GM18502 (cell line): ENCODE measurements at regions not wholly inside any gene's neighbourhood (a gene's known extent, or its start where the extent isn't known, plus 50 kb on each side); places are given as distances from the start of the nearest gene placed in this dataset.
"Not testable (repeated sequence)": the region's sequence is repeated elsewhere in the genome, so short reads cannot be mapped to it uniquely, and the experiment has no call there.

Source experiments
- ATAC-seq: cut with Tn5 transposase; IDR thresholded peaks from one replicate; pipeline ENCODE4 v1.9.1; 2021; ENCODE audit warnings: mild to moderate bottlenecking; ENCODE audit not compliant: unreplicated experiment, poor library complexity

GRCh38 chr14:105648609-105649535, 122.5 kb downstream of the TMEM121 start:
- ATAC-seq = not testable (repeated sequence)

DNA sequence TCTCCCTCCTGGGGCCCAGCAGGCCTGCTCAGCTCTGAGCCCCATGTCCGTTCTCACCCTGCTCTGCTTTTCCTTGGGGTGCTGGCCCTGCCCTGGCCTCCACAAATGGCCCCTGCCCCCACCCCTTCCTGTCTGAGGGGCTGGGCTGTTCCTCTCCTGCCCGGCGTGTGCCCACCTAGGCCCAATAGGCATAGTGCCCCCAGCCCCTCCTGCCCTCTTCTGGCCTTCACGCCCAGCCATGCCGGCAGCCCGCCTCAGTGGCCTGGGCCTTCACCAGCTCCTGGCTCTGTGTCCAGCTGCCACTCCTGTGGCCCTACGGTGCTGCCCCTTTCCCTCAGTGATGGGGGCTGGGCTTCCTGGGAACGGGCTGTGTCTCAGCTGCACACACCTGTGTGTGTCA, 125.9 kb downstream of the TMEM121 start:
- ATAC-seq = not testable (repeated sequence)

DNA sequence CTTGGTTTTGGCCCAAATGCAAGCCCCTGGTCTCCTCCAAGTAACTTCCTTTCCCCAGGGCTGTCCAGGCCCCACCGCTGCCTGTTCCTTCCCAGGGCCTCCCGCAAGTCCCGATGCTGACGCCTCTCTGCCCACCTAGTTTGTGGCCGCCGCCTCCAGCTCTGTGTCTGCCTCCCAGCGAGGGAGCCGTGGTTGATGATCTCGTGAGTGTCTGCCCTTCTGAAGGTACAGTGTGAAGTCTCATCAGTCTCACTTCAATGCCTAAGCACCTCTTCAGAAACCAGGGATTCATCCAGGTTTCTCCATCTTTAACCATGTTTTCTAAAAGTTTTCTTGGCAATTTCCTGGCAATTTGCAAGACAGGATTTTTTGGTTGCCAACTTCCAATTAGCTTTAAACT, 127.5 kb downstream of the TMEM121 start:
- not testable (repeated sequence) for ATAC-seq

DNA sequence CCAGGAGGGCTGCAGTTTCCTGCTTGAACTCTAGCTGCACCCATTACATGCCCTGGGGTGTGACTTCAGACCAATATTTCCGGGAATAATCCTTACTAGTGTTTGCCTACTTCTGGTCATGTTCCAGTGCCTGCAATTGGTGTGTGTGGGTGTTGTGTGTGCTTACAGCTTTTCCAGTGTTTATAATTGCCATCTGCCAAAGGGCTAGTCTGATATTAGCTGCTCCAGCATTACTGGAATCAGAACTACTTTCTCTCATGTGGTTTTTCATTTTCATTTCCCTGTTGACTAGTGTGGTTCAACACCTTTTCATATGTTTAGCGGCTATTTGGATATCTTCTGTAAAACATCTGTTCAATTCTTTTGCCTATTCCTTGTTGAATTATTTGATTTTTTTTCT, 132.9 kb downstream of the TMEM121 start:
- not testable (repeated sequence) for ATAC-seq

DNA sequence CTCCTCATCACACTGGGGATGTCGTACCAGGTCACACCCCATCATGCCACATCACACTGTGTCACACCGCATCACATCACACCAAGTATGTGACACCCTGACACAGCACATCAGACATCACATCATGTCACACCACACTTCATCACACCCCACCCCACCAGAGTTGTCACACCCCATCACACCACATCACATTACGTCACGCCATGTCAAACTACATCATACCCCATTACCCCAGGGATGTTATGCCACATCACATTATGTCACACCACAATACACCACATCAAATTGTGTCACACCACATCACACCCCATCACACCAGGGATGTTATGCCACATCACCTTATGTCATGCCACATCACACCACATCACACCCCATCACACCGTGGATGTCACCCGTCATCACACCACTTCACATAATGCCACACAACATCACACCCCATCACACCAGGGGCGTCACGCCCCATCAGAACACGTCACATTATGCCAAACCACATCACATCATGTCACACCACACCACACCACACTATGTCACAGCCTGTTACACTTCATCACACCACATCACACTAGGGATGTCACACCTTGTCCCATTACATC, 133.6 kb downstream of the TMEM121 start:
- no peak for ATAC-seq

- ATAC-seq = no peak
These were observed 134.6 kb downstream of the TMEM121 start for GRCh38 chr14:105660816-105661531.

DNA sequence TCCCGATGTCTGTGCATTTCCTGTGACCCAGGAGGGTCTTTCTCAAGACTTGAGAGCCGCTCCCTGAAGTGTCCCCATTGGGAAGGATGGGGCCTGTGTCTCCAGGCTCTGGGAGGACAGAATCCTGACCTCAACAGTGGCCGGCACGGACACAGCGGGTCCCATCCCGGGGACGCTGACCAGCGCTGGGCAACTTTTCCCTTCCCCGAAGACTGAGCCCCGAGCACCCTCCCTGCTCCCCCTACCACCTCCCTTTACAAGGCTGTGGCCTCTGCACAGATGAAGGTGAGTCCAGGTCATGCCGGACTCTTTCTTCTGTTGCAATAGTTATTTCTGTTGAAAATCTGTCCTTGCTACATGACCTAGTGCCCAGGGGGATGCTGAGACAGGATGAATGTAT, 135.7 kb downstream of the TMEM121 start:
- not testable (repeated sequence) for ATAC-seq

DNA sequence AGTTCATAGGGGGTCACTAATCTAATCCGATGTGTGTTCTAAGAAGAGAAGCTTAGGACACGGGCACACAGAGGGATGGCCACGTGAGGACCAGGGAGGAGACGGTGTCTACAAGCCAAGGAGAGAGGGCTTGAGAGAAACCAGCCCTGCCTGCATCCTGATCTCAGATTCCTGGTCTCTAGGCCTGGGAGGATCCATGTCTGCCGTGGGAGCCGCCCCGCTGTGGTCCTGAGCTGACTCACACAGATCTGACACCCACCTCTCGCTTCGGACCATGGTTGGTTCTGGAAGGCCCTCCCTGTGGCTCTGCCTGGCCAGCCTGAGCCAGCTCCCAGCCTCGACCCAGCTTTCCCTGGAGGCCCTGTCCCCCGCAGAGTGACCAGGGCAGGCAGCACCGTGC, 136.2 kb downstream of the TMEM121 start:
- ATAC-seq = not testable (repeated sequence)

DNA sequence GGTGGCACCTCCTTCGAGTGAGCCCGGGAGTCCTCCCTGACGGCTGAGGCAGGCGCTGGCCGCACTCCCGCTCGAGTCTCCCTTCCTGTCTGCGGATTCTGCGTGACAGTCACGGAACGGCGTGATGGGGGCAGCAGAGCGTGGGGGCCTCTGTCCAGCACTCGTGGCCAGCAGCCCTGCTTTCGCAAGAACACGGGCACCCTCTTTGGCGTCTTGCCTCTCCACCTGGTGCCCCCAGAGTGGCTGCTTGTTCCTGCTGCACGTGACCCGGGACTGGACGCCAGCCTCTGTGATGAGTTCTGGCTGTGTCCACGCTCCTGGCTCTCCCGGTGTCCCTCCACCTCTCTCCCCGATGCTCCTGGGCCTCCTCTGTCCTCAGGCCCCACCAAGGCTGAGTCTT, 136.9 kb downstream of the TMEM121 start:
- ATAC-seq = not testable (repeated sequence)

GRCh38 chr14:105663818-105664596, 137.6 kb downstream of the TMEM121 start:
- ATAC-seq = not testable (repeated sequence)

DNA sequence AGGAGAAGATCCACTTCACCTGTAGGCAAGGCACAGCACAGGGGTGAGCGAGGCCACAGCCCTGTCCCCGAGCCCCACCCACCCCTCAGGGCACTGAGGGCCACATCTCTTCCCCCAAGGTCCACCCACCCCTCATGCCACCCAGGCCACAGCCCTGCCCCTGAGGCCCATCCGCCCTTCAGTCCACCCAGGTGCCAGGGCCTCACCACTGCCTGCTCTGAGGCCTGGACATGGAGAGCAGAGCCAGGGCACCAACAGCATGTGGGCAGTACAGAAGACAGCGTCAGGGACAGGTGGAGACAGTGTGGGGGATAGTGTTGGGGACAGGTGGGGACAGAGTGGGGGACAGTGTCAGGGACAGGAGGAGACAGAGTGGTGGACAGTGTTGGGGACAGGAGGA, 138.3 kb downstream of the TMEM121 start:
- ATAC-seq = no peak

- no peak for ATAC-seq
These were observed 139.0 kb downstream of the TMEM121 start for GRCh38 chr14:105665247-105665950.

GRCh38 chr14:105665951-105666277, 139.5 kb downstream of the TMEM121 start:
- ATAC-seq = no peak

DNA sequence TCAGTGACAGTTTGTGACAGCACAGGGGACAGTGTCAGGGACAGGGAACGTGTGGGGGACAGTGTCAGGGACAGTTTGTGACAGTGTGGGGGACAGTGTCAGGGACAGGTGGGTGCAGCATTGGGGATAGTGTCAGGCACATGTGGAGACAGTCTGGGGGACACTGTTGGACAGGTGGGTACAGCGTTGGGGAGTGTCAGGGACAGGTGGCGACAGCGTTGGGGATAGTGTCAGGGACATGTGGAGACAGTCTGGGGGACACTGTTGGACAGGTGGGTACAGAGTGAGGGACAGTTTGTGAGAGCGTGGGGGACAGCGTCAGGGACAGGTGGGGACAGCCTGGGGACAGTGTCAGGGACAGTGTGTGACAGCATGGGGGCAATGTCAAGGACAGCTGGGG, 140.0 kb downstream of the TMEM121 start:
- ATAC-seq = no peak

GRCh38 chr14:105666991-105667662, 140.7 kb downstream of the TMEM121 start:
- ATAC-seq = not testable (repeated sequence)

DNA sequence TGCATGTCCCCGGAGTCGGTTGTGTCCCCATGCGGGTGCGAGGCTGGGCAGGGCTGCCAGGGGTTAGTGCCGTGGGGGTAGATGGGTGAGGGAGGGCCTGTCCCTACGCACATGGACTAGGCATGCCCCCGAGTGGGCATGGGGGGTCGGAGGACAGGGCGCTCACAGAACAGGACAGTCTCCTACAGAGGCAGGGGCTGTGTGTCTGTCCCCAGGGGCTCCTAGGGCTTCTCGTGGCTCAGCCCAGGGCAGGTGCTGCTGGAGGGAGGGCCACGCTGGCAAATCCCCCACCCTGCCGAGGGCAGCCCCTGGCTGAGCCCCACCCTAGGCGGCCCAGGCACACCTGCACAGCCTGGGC, 141.3 kb downstream of the TMEM121 start:
- ATAC-seq = not testable (repeated sequence)

DNA sequence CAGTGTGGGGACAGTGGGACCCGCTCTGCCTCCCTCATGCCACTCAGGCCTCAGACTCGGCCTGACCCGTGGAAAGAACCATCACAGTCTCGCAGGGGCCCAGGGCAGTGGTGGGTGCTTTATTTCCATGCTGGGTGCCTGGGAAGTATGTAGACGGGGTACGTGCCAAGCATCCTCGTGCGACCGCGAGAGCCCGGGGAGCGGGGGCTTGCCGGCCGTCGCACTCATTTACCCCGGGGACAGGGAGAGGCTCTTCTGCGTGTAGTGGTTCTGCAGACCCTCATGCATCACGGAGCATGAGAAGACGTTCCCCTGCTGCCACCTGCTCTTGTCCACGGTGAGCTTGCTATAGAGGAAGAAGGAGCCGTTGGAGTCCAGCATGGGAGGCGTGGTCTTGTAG, 141.6 kb downstream of the TMEM121 start:
- not testable (repeated sequence) for ATAC-seq

- ATAC-seq = not testable (repeated sequence)
These were observed 142.3 kb downstream of the TMEM121 start for GRCh38 chr14:105668471-105669230.

- ATAC-seq = not testable (repeated sequence)
These were observed 142.8 kb downstream of the TMEM121 start for GRCh38 chr14:105669231-105669610.
